Urothelium cell line (cell line): ENCODE measurements at regions not wholly inside any gene's neighbourhood (a gene's known extent, or its start where the extent isn't known, plus 50 kb on each side); places are given as distances from the start of the nearest gene placed in this dataset.
"Not testable (repeated sequence)": the region's sequence is repeated elsewhere in the genome, so short reads cannot be mapped to it uniquely, and the experiment has no call there.

ENCODE experiments used
- DNase-seq: peaks from one replicate; pipeline ENCODE4 v3.0.0; 2011; ENCODE audit warnings: low spot score, mixed read lengths
- FAIRE-seq: peaks from 2 replicates; lab custom pipeline; 2011; peaks lifted over from hg19 to GRCh38; lab: Jason Lieb, UNC

GRCh38 chr9:80520231-80520630 lies 948.5 kb downstream of the TLE4 start:
- no peak for FAIRE-seq

GRCh38 chr9:80518441-80518840 lies 946.7 kb downstream of the TLE4 start:
- FAIRE-seq (no peak), DNase-seq (no peak)

More at GRCh38 chr9:80520231-80520630, 948.5 kb downstream of the TLE4 start:
- no peak for DNase-seq

GRCh38 chr9:80516679-80517078 lies 944.9 kb downstream of the TLE4 start:
- no peak for DNase-seq
- no peak for FAIRE-seq

DNA sequence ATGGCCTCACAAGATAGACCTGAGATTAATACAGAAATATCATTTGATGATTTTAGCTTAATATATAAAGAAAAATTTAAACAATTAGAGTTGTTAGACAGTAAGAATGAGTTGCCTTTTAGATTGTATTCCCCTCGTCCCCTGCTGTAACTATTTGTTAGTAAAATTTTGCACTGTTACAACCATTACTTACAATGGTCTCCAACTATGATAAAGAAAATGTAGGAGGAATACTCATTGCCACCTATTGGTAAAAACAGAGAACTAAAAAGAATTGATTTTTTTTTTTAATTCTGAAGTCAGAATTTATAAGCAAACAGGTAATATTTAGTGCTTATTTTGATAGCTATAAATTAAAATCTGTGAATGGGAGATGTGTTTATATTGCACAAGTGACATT lies 937.6 kb downstream of the TLE4 start:
- FAIRE-seq = no peak
- DNase-seq = no peak

DNA sequence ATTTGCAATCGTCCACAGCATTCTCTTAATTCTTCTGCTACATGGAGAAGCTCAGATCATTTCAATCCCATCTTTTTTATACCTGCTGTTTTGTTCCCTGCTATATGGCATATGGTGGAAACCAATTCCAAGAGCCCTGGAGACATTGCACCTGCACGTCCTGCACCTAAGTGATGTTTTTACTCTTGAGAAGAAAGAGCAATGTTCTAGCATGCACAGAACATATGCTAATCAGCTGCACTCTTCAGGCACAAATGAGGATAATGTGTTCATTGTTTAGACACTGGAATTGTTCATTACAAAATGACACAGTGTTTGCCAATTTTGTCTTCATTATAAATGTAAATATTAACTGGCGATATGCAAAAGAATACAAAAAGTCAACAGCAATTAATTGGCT lies 935.8 kb downstream of the TLE4 start:
- FAIRE-seq = no peak
- no peak for DNase-seq

DNA sequence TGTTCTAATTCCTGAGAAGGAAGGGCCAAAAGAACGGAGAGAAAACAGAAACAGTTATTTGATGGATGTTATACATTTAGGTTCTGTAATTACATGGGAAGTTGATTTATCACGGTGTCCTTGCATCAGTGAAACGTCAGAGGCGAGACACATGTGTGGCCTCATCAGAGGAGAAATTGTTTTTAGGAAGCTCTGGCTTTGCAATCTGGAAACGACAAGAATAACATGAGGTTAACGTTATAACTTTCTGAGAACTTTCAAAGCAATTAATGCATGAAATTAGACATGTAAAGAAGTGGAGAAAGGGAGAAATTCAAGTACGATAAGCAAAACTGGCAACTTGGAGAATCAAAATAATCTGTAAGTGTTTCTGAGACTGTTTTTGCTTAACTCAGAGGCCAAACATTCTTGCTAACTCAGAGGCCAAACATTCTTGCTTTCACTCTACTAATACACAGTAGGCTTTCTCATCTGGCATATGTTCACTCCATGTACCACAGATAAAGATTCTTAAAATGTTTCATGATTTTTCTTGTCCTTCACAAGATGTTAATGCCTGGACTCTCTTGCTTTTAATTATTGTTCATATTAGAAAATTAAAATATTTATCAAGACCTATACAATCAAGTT lies 933.0 kb downstream of the TLE4 start:
- no peak for DNase-seq
- no peak for FAIRE-seq

GRCh38 chr9:80503671-80504281 lies 932.0 kb downstream of the TLE4 start:
- FAIRE-seq (no peak), DNase-seq (no peak)

DNA sequence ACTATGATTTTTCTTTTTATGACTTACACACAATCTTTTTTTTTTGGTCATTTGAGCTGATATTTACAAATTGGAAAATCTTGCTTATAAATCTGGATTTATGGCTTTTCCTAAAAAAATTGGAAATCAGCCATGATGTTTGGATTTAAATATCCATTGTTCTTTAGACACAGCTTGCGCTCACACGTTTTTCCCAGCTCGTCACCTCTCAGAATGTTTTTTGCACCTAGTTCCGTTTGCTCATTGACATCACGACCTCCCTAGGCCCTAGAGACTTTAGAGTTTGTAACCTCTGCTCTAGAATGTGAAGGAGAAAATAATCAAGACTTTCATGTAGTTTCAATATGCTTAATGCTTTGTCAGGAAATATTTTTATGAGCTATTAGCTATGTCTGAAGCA lies 930.5 kb downstream of the TLE4 start:
- FAIRE-seq = no peak
- no peak for DNase-seq

DNA sequence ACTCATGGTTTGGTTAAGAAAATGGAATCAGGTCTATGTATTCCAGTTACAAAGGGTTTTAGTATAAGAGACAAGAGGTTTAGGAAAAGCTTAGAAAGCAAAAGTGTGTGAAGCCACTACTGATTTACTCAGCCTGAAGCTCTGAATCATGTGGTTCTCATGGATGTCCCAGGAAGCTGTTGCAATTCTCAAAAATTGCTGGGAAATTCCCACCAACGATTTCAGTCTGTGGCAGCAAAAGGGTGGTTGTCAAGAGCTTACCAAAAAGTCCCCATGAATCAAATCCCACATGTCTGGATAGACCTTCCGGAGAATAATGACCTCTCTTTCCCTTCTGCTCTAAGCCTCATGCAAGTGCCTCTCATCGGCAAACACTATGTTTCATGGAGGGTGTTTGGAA lies 929.9 kb downstream of the TLE4 start:
- FAIRE-seq (no peak), DNase-seq (no peak)

DNA sequence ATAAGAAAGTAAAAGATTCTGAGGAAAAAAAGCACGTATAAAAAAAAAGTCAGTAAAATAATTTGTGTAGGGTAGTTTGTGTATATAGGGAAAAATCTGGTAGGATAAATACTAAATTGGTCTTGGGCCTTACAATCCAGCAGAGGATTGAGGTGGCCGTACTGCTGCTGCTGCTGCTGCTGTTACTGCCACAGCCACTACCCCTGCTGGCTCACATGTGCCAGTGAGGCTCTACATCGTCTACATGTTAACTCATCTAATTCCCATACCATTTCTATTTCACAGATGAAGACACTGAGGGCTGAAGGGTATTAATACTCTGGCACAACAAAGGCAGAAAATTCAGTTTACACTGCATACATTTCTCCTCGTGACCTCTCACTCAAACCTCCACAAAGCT lies 928.5 kb downstream of the TLE4 start:
- DNase-seq = no peak

GRCh38 chr9:80498001-80498555 lies 926.3 kb downstream of the TLE4 start:
- no peak for DNase-seq
- no peak for FAIRE-seq

More for the DNA sequence above, 928.5 kb downstream of the TLE4 start:
- FAIRE-seq = no peak

GRCh38 chr9:80496901-80497556 lies 925.3 kb downstream of the TLE4 start:
- FAIRE-seq (no peak), DNase-seq (no peak)

GRCh38 chr9:80493258-80493657 lies 921.5 kb downstream of the TLE4 start:
- FAIRE-seq (no peak), DNase-seq (no peak)

GRCh38 chr9:80492221-80492620 lies 920.5 kb downstream of the TLE4 start:
- DNase-seq = peak; percentile 7
- no peak for FAIRE-seq

- FAIRE-seq (no peak), DNase-seq (no peak)
Measured at GRCh38 chr9:80491086-80491696, 919.4 kb downstream of the TLE4 start.

DNA sequence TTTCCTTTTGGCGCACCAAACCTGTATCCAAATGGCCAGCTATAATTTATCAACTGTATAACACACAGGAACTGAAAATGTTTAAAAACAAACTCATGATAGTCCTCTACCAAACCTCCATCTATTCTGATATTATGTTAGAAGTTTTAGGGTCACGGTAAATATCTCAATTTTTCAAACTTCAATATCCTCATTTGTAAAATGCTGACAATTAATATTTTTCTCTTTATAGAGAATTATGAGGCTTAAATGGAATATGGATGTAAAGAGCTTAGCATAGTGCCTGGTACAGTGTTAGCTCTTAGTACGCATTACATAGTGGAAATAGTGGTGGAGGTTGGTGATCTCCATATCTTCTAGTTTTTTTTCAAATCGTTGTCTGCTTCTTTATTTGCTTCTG lies 917.6 kb downstream of the TLE4 start:
- DNase-seq (no peak), FAIRE-seq (no peak)

DNA sequence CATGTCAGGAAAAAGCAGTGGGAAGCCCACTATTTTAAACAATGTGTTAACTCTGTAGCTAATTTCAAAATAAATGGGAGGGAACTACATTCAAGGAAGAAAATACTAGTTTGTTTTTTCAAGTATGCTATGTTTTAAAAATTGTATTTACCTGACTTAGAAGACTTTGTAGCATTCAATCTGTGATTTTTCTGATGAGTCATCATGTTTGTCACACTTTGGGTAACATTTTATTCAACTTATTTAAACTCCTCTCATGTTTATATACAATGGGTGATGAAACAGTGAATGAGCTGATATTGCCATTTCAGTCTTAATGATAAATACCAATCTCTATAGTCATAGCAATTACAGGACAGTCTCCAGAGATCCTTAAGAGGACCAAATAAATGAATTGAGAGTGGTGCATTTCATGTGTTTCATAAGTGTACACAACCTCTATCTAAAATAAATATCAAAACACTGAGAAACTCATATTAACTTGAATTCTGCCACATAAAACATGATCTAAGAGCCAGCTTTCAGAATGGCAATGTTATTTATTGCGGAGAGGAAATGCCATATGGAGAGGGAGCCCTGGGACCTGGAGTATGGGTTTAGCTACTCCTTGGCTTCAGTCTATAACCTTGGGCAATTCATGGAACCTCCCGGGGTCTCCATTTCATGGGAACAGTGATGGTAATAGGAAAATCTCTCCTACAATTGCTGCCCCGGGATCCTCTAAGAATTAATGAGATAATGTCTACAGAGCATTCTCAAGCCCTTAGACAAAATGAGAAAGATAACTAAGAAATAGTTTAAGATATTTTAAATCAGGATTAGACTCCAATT lies 913.9 kb downstream of the TLE4 start:
- no peak for FAIRE-seq
- no peak for DNase-seq

DNA sequence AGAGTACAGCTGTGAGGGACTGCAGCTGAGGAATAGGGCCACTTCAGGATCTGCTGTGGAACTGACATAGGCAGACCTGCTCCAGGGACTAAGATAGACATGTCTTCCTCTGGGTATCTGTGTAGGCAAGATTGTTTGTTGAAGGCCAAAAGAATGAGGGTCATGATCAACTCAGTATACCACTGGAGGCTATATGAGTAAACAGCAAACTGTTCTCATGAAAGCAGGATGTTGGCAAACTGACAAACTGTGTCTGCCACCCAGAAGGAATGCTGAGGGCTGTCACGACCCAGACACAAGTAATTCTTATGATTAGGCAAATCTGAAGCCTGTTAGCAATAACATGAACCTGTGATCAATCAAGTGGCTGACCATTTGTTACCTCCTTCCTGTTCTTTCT lies 910.5 kb downstream of the TLE4 start:
- DNase-seq, FAIRE-seq: not testable (repeated sequence)

GRCh38 chr9:80467632-80468031 lies 895.9 kb downstream of the TLE4 start:
- no peak for DNase-seq
- no peak for FAIRE-seq

DNA sequence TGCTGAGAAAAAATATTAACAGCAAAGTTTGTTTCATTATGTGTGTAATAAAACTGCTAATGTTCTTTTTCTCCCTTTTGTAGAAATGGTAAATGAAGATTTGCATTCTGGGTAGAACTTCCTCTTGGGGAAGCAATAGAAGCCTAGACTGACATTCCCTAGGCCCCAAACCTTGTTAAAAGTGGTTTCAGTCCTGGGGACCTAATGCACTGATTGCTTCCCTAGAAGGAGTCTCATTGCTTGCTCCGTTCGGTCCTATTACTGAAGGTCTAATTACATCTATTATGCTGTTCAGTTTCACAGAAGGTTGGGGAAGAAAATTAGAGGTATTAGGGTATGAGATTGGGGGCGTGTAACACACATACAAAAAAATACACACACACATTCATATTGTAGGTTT lies 893.8 kb downstream of the TLE4 start:
- DNase-seq = no peak
- no peak for FAIRE-seq

- FAIRE-seq (no peak), DNase-seq (no peak)
Measured at GRCh38 chr9:80449513-80449912, 877.7 kb downstream of the TLE4 start.
